ENCODE measurements at regions not wholly inside any gene's neighbourhood (a gene's known extent, or its start where the extent isn't known, plus 50 kb on each side); places are given as distances from the start of the nearest gene placed in this dataset.
A peak's percentile ranks its signal among the peaks of the same experiment; 100 is the strongest.

- no peak for DNase-seq (ENCODE audit: extremely low read depth, low read depth)
These were observed 62.0 kb downstream of the SUCNR1 start for GRCh38 chr3:151935446-151935845.

DNA sequence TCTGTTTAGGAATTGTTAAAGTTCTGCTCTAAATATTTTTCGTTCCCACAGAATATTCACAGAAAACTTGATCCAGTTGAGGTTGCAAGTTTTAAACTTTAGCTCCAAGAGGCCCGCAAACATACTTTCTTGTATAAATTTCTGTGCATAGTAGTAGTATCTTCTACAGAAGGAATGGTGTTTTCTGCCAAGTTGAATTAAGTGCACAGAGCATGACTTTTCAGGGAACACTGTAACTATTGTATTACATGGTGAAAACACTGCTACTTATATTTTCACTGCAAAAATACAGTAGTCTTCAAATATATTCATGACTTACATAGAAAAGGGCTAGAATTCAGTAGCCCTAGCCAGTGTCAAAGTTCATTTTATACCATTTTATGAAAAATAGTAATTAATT is 67.0 kb downstream of the SUCNR1 start:
- DNase-seq (ENCODE audit: extremely low read depth, low read depth): no peak

GRCh38 chr3:151943539-151943938 is 70.1 kb downstream of the SUCNR1 start:
- DNase-seq (ENCODE audit: extremely low read depth, low read depth): no peak

GRCh38 chr3:151944356-151944755 is 70.9 kb downstream of the SUCNR1 start:
- DNase-seq (ENCODE audit: extremely low read depth, low read depth): no peak

DNA sequence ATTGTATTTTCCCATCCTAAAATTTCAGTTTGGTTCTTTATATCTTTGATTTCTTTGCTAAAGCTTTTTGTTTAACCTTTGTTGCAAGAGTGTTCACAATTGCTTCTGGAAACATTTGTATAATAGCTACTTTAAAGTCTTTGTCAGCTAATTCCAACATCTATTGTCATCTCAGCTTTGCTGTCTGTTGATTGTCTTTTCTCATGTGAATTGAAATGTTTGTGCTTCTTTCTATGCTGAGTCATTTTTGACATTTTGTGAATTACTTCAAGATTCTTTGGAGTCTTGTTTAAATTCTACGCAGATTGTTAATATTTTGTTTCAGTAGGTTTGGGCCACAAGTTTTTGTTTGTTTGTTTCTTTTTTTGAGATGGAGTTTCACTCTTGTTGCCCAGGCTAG is 73.2 kb downstream of the SUCNR1 start:
- no peak for DNase-seq (ENCODE audit: extremely low read depth, low read depth)

DNA sequence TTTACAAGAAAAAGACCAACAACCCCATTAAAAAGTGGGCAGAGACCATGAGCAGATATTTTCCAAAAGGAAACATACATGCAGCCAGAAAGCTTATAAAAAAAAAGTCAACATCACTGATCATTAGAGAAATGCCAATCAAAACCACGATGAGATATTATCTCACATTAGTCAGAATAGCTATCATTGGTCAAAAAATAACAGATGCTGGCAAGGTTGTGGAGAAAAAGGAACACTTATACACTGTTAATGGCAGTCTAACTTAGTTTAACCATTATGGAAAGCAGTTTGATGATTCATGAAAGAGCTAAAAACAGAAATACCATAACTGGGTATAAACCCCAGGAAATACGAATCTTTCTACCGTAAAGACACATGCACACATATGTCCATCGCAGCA is 76.3 kb downstream of the SUCNR1 start:
- DNase-seq (ENCODE audit: extremely low read depth, low read depth): no peak

DNA sequence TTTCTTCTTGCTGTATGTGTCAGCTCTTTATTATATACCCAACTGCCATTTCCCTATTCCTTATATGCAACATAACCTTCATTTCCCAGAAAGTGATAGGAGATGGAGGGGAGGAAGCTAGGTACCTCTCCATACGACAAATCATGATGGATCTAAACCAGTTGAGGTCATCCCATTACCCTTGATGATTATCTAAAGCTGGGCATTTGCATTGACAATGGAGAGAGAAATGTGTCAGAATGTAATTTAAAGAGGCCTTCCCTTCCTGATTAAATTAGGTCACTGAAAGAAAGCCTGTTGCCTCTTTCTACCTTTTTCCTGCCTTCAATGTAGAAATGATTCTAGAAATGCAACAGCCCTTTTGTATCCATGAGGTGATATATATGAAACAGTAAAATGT is 81.9 kb downstream of the SUCNR1 start:
- no peak for DNase-seq (ENCODE audit: extremely low read depth, low read depth)

DNA sequence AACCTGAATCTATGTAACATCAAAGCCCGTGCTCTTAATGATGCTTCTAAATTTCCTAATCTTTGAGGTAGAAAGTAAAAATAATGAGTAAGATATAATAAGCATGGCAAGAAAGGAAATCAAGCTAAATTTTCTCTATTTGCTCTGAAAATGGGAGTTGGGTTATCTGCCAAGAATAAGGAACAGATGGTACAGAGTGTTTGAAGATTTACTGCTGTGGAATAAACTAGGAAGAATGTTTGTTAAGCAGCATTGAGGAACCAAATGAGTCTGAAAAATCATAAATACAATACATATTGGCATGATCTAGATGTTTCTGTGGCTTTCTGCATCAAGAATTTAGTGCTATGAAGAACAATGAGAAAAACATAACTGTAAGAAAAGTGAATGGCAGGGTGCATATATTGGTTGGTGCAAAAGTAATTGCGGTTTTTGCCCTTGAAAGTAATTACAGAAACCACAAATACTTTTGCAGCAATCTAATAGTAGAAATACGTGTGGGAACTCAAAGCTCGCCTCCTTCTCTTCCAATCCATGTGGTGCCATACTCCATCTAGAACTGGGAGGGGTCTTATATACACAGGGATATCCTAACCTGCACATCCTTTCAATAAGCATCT is 87.6 kb downstream of the SUCNR1 start:
- no peak for DNase-seq (ENCODE audit: extremely low read depth, low read depth)

GRCh38 chr3:151962352-151962751 is 88.9 kb downstream of the SUCNR1 start:
- no peak for DNase-seq (ENCODE audit: extremely low read depth, low read depth)

GRCh38 chr3:151962912-151963311 is 89.5 kb downstream of the SUCNR1 start:
- DNase-seq (ENCODE audit: extremely low read depth, low read depth): no peak

DNA sequence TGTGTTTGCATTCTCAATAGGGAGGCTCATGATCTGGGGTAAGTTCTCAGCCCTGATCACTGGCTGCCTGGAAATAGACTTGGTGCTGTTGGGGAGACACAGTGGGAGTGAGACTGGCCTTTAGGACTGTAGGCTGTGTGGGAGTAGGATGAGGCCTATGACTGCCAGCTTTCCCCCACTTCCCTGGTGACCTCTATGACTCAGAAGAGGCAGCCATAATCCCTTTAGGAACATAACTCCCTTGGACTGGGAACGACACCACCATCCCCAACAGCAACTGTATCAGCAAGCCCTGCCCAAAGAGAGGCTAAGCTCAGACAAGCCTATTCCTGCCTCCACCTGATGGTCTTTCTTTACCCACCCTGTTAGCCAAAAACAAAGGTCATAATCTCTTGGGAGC is 91.3 kb downstream of the SUCNR1 start:
- no peak for DNase-seq (ENCODE audit: extremely low read depth, low read depth)

- no peak for DNase-seq (ENCODE audit: extremely low read depth, low read depth)
These were observed 95.7 kb downstream of the SUCNR1 start for GRCh38 chr3:151969026-151969642.

- DNase-seq (ENCODE audit: extremely low read depth, low read depth): no peak
These were observed 98.6 kb downstream of the SUCNR1 start for GRCh38 chr3:151971814-151972579.

DNA sequence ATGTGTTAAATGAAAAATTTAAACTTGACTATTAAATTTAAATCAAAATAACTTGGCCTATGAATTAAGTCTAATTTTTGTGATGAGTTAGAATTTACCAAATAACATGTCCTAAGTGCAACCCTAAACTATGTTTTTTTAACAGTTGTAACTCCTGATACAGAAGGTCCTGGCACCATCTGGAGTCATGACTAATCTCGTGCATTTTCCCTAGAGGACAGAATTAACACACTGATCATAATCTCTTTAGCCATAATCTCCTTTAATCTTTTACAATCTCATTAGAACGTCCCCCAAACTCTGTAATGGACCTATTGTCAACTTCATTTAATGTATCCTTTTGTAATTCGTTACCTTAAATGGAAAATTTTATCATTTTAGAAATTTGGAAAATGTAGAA is 100.6 kb downstream of the SUCNR1 start:
- DNase-seq (ENCODE audit: extremely low read depth, low read depth): no peak

DNA sequence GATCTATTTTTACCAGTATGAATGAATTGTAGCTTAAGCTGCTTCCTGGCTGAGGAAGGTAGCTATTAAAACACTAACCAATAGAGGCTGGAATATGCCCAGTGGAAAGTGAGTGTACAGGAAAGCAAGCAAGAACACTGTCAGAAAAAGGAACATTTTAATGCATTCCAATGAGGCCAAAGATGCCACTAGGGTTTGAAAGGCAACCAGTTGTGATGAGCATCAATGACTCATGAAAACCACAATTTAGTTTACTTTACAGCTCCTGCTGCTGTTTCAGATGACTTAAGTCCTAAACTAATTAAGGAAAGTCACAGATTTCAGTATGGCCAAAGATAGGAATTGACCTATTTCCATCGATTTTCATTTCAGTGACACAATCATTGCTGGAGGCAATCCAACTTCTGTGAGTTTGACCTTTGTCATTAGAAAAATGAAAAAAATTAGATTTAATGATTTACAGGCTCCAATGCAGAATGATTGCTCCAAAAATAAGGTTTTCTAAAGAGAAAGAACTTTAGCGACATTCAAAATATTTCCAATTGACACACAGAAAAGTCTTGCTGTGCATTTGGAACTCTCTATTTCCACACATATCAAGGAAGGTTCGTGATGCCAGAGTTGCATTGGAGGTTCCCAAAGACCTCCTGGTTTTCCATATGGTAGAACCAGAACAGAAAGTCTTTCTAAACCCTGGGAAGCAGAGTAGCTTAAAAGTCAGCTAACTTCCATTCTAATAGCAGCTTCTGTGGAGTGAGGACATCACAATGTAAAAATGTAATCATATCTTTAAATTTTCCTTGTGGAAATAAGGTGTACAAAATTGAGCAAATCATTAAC is 103.0 kb downstream of the SUCNR1 start:
- peak; percentile 29 for DNase-seq (ENCODE audit: extremely low read depth, low read depth)

- no peak for DNase-seq (ENCODE audit: extremely low read depth, low read depth)
These were observed 106.5 kb downstream of the SUCNR1 start for GRCh38 chr3:151979906-151980305.

- no peak for DNase-seq (ENCODE audit: extremely low read depth, low read depth)
These were observed 110.1 kb downstream of the SUCNR1 start for GRCh38 chr3:151983538-151983937.

GRCh38 chr3:151985787-151986430 is 112.5 kb downstream of the SUCNR1 start:
- no peak for DNase-seq (ENCODE audit: extremely low read depth, low read depth)

GRCh38 chr3:151987893-151988292 is 114.5 kb downstream of the SUCNR1 start:
- DNase-seq (ENCODE audit: extremely low read depth, low read depth): no peak

GRCh38 chr3:151989621-151990020 is 116.2 kb downstream of the SUCNR1 start:
- no peak for DNase-seq (ENCODE audit: extremely low read depth, low read depth)
